Neural progenitor cell (in vitro differentiated cells): ENCODE measurements at regions not wholly inside any gene's neighbourhood (a gene's known extent, or its start where the extent isn't known, plus 50 kb on each side); places are given as distances from the start of the nearest gene placed in this dataset.

ENCODE experiments used
- DNase-seq: peaks from one replicate; pipeline ENCODE4 v3.0.0-alpha.2; 2016; ENCODE audit warnings: low spot score
- H2AFZ ChIP-seq: fragments of 200-600 bp; sonication (generic); replicated peaks from 2 replicates; pipeline ENCODE4 v1.6.1; 2016; ENCODE audit warnings: antibody characterized with exemption
- H3F3A ChIP-seq: fragments of 200-600 bp; sonication (generic); 2 replicates; pipeline ENCODE4 v1.6.1; 2016; ENCODE audit warnings: antibody characterized with exemption, low read depth
- H3K27ac ChIP-seq: fragments of 200-600 bp; sonication (generic); 2 replicates; pipeline ENCODE4 v1.5.1; 2016; ENCODE audit warnings: mild to moderate bottlenecking
- H3K27me3 ChIP-seq: fragments of 200-600 bp; sonication (generic); 2 replicates; pipeline ENCODE4 v1.6.1; 2016; ENCODE audit warnings: mild to moderate bottlenecking, moderate library complexity
- H3K36me3 ChIP-seq: fragments of 200-600 bp; sonication (generic); 2 replicates; pipeline ENCODE4 v1.5.1; 2016
- H3K4me1 ChIP-seq: fragments of 200-600 bp; sonication (generic); 2 replicates; pipeline ENCODE4 v1.6.1; 2016; ENCODE audit warnings: mixed run types
- H3K4me2 ChIP-seq: fragments of 200-600 bp; sonication (generic); 2 replicates; pipeline ENCODE4 v1.6.1; 2016
- H3K4me3 ChIP-seq: fragments of 200-600 bp; sonication (generic); 2 replicates; pipeline ENCODE4 v1.5.1; 2016
- H3K79me2 ChIP-seq: fragments of 200-600 bp; sonication (generic); 2 replicates; pipeline ENCODE4 v1.6.1; 2016; ENCODE audit warnings: low read depth
- H3K9ac ChIP-seq: fragments of 200-600 bp; sonication (generic); 2 replicates; pipeline ENCODE4 v1.6.1; 2016
- H3K9me3 ChIP-seq: fragments of 200-600 bp; sonication (generic); 2 replicates; pipeline ENCODE4 v1.5.1; 2016; ENCODE audit warnings: low read depth
- H4K20me1 ChIP-seq: fragments of 200-600 bp; sonication (generic); 2 replicates; pipeline ENCODE4 v1.6.1; 2016; ENCODE audit warnings: low read depth
- H3K27ac Mint-ChIP-seq: 3 replicates; pipeline ENCODE4 v1.8.0; 2021; ENCODE audit warnings: mixed read lengths
- H3K27me3 Mint-ChIP-seq: 2 replicates; pipeline ENCODE4 v1.8.0; 2022; ENCODE audit warnings: low read depth, mild to moderate bottlenecking, inconsistent platforms, moderate library complexity, mixed read lengths; ENCODE audit not compliant: insufficient read depth
- H3K36me3 Mint-ChIP-seq: 3 replicates; pipeline ENCODE4 v1.8.0; 2021; ENCODE audit warnings: mixed read lengths
- H3K4me1 Mint-ChIP-seq: 3 replicates; pipeline ENCODE4 v1.8.0; 2021; ENCODE audit warnings: mixed read lengths
- H3K4me3 Mint-ChIP-seq: 3 replicates; pipeline ENCODE4 v1.8.0; 2021; ENCODE audit warnings: mild to moderate bottlenecking, moderate library complexity, mixed read lengths
- H3K9me3 Mint-ChIP-seq: 3 replicates; pipeline ENCODE4 v1.8.0; 2020; ENCODE audit warnings: mixed read lengths
- EZH2 ChIP-seq: fragments of 200-600 bp; sonication (generic); IDR thresholded peaks from 2 replicates; pipeline ENCODE4 v1.6.1; 2017; ENCODE audit warnings: antibody characterized with exemption, mild to moderate bottlenecking, moderate library complexity
- EZH2phosphoT487 ChIP-seq: fragments of 200-600 bp; sonication (generic); IDR thresholded peaks from 2 replicates; pipeline ENCODE4 v1.6.1; 2017; ENCODE audit warnings: antibody characterized with exemption
- TF ChIP-seq, protein P1 (sequence below): fragments of 200-600 bp; sonication (generic); IDR thresholded peaks from 2 replicates; pipeline ENCODE4 v1.5.1; 2017; ENCODE audit warnings: antibody characterized with exemption, mild to moderate bottlenecking

- no peak for DNase-seq
- Mint-ChIP-seq H3K27me3 (peaks cover 2% of the 10 kb centered on the region), H3K9me3 (peaks cover 5% of the 10 kb centered on the region), H3K4me3 (no peak overlapping the region), H3K27ac (no peak overlapping the region), H3K36me3 (no peaks in the 10 kb centered on the region), H3K4me1 (no peaks in the 10 kb centered on the region)
- Histone ChIP-seq H3K4me2 (no peak overlapping the region), H3K79me2 (no peaks in the 10 kb centered on the region), H3K4me1 (no peaks in the 10 kb centered on the region), H2AFZ (no peak overlapping the region), H3K27ac (no peak overlapping the region), H3K27me3 (no peaks in the 10 kb centered on the region), H3K9ac (no peak overlapping the region), H3K4me3 (no peak overlapping the region), H3F3A (no peaks in the 10 kb centered on the region), H3K9me3 (no peaks in the 10 kb centered on the region), H4K20me1 (no peaks in the 10 kb centered on the region), H3K36me3 (no peaks in the 10 kb centered on the region)
- TF ChIP-seq, protein P1, sequence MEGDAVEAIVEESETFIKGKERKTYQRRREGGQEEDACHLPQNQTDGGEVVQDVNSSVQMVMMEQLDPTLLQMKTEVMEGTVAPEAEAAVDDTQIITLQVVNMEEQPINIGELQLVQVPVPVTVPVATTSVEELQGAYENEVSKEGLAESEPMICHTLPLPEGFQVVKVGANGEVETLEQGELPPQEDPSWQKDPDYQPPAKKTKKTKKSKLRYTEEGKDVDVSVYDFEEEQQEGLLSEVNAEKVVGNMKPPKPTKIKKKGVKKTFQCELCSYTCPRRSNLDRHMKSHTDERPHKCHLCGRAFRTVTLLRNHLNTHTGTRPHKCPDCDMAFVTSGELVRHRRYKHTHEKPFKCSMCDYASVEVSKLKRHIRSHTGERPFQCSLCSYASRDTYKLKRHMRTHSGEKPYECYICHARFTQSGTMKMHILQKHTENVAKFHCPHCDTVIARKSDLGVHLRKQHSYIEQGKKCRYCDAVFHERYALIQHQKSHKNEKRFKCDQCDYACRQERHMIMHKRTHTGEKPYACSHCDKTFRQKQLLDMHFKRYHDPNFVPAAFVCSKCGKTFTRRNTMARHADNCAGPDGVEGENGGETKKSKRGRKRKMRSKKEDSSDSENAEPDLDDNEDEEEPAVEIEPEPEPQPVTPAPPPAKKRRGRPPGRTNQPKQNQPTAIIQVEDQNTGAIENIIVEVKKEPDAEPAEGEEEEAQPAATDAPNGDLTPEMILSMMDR = no peak
- no peak for TF ChIP-seq EZH2
- no peak for TF ChIP-seq EZH2phosphoT487
These were observed 492.5 kb upstream of the SPHKAP start for GRCh38 chr2:228673876-228674554.

DNA sequence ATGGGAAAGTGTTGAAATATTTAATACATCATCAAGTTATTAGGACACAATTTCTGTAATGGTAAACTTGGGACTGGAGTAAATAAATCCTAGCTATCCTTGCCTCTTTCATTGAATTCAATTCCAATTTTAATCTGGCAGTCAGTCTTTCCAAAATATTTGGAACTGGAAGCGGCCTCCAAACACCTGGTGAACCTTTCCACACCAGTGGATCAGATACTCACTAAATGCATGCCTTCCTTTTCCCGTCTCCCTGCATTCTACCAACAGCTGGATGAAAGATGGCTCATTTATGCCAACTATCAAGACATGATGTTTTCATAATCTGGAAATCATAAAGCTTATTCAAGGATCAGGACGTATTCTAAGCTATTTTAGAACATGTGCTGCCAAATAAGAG, 488.2 kb upstream of the SPHKAP start:
- no peak overlapping the region for H2AFZ ChIP-seq
- no peak for DNase-seq
- no peaks in the 10 kb centered on the region for H3K4me1 Mint-ChIP-seq
- H4K20me1 ChIP-seq = no peaks in the 10 kb centered on the region
- no peaks in the 10 kb centered on the region for H3K36me3 ChIP-seq
- H3K27me3 ChIP-seq = no peaks in the 10 kb centered on the region
- no peaks in the 10 kb centered on the region for H3K79me2 ChIP-seq
- H3K9me3 Mint-ChIP-seq = peaks cover 5% of the 10 kb centered on the region
- H3K4me1 ChIP-seq = no peaks in the 10 kb centered on the region
- peaks cover 2% of the 10 kb centered on the region for H3K27me3 Mint-ChIP-seq
- H3K4me3 ChIP-seq = no peak overlapping the region
- TF ChIP-seq EZH2 (no peak), EZH2phosphoT487 (no peak)
- TF ChIP-seq, protein P1 = no peak
- H3K9me3 ChIP-seq = no peaks in the 10 kb centered on the region
- H3F3A ChIP-seq = no peaks in the 10 kb centered on the region
- H3K4me2 ChIP-seq = no peak overlapping the region
- H3K27ac Mint-ChIP-seq = no peak overlapping the region
- no peak overlapping the region for H3K4me3 Mint-ChIP-seq
- H3K27ac ChIP-seq = no peak overlapping the region
- H3K36me3 Mint-ChIP-seq = no peaks in the 10 kb centered on the region
- H3K9ac ChIP-seq = no peak overlapping the region

- H3K79me2 ChIP-seq = no peaks in the 10 kb centered on the region
- Mint-ChIP-seq H3K4me1 (no peaks in the 10 kb centered on the region), H3K9me3 (no peaks in the 10 kb centered on the region), H3K4me3 (no peak overlapping the region), H3K27me3 (no peaks in the 10 kb centered on the region), H3K27ac (no peak overlapping the region), H3K36me3 (no peaks in the 10 kb centered on the region)
- no peak for DNase-seq
- H3K4me2 ChIP-seq = no peak overlapping the region
- H3K9ac ChIP-seq = no peak overlapping the region
- no peaks in the 10 kb centered on the region for H3K9me3 ChIP-seq
- H2AFZ ChIP-seq = no peak overlapping the region
- no peak overlapping the region for H3K4me3 ChIP-seq
- H3K36me3 ChIP-seq = no peaks in the 10 kb centered on the region
- no peak overlapping the region for H3K27ac ChIP-seq
- no peaks in the 10 kb centered on the region for H3F3A ChIP-seq
- H3K27me3 ChIP-seq = no peaks in the 10 kb centered on the region
- TF ChIP-seq EZH2phosphoT487 (no peak), EZH2 (no peak)
- no peaks in the 10 kb centered on the region for H3K4me1 ChIP-seq
- no peaks in the 10 kb centered on the region for H4K20me1 ChIP-seq
These were observed 483.7 kb upstream of the SPHKAP start for GRCh38 chr2:228665232-228665631.

DNA sequence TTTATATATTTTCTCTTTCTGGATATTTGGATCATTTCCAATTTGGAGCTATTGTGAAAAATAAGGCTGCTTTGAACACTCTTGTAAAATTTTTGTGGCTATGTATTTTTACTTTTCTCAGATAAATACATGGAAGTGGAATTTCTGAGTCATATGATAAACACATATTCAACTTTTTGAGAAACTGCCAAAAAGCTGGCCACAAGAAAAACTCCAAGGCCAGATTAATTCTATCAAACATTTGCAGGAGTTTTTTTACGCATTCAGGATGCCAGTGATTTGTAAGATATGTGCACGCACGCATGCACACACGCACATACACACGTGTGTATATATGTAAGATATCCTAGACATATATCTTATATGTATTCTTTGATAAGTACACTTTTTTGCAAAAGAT, 477.5 kb upstream of the SPHKAP start:
- Mint-ChIP-seq H3K27me3 (no peaks in the 10 kb centered on the region), H3K4me1 (no peaks in the 10 kb centered on the region), H3K27ac (no peak overlapping the region), H3K9me3 (no peaks in the 10 kb centered on the region), H3K36me3 (no peaks in the 10 kb centered on the region), H3K4me3 (no peak overlapping the region)
- DNase-seq = no peak
- Histone ChIP-seq H3K4me2 (no peak overlapping the region), H3K79me2 (no peaks in the 10 kb centered on the region), H3K36me3 (no peaks in the 10 kb centered on the region), H3K9ac (no peak overlapping the region), H3K4me3 (no peak overlapping the region), H3K27ac (no peak overlapping the region), H2AFZ (no peak overlapping the region), H3K27me3 (no peaks in the 10 kb centered on the region), H3F3A (no peaks in the 10 kb centered on the region), H4K20me1 (no peaks in the 10 kb centered on the region), H3K9me3 (no peaks in the 10 kb centered on the region), H3K4me1 (no peaks in the 10 kb centered on the region)
- TF ChIP-seq EZH2 (no peak), EZH2phosphoT487 (no peak)
- TF ChIP-seq, protein P1 = no peak
